ENCODE measurements at regions not wholly inside any gene's neighbourhood (a gene's known extent, or its start where the extent isn't known, plus 50 kb on each side); places are given as distances from the start of the nearest gene placed in this dataset.
"Not testable (repeated sequence)": the region's sequence is repeated elsewhere in the genome, so short reads cannot be mapped to it uniquely, and the experiment has no call there.

DNA sequence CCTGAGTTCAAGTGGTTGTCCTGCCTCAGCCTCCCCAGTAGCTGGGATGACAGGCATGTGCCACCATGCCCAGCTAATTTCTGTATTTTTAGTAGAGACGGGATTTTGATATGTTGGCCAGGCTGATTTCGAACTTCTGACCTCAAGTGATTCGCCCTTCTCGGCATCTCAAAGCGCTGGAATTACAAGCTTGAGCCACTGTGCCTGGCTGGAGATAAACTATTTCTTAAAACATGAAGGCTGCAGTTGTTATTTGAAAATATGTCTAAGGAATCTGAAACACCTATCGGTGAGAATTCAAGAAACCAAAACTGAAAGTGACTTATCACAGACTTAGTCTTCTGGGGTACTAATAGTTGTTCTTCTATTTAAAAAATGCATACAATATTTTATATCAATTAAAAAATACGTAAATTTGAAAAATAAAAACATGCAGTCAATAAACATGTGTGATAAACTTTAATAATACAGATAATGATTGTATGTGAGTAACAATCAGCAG is 176.9 kb upstream of the PRSS58 start:
- no peaks in the 10 kb centered on the region for H3K27me3 ChIP-seq
- TF ChIP-seq EP300 (IDR thresholded peaks at IDR 0.05; ENCODE audit: low read depth), result no peak
- DNase-seq, result no peak
- H3K4me1 ChIP-seq, result peaks cover 0 to 16% (median 3%) of the 10 kb centered on the region in 4 donors
- intact Hi-C loops (cut with DNase I; ENCODE audit: low total_unique reads), result no loop called here
- H3K9me3 ChIP-seq, result no peaks in the 10 kb centered on the region
- H3K36me3 ChIP-seq, result no peaks in the 10 kb centered on the region
- in situ Hi-C loops (cut with MboI; ENCODE audit: low pct_ligation_motif_present in 1 of 4, low pct_unique_long_range_greater_than_20kb in 1 of 4, low sequenced_read_pairs in 3 of 4), result no loop called here
- no peak overlapping the region for H3K27ac ChIP-seq
- WGBS, 2 donors (ENCODE audit: low coverage in 1 of 2), result 82 to 86% methylated on average over 7 of the region's 7 CpGs
- no peak overlapping the region for H3K4me3 ChIP-seq

DNA sequence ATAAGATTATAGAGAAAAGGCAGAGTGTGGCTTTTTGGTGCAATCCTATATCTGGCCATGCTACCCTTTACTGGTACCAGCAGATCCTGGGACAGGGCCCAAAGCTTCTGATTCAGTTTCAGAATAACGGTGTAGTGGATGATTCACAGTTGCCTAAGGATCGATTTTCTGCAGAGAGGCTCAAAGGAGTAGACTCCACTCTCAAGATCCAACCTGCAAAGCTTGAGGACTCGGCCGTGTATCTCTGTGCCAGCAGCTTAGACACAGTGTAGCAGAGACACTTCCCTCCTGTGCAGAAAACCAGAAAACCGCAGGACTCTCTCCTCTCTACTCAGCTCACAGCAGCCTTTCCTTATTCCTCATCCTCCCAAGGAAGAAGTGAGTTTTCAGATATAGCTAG is 176.3 kb upstream of the PRSS58 start:
- in situ Hi-C loops (cut with MboI; ENCODE audit: low pct_ligation_motif_present in 1 of 4, low pct_unique_long_range_greater_than_20kb in 1 of 4, low sequenced_read_pairs in 3 of 4); intact Hi-C loops (cut with DNase I; ENCODE audit: low total_unique reads); H3K4me3 ChIP-seq; H3K27me3 ChIP-seq; H3K27ac ChIP-seq; H3K9me3 ChIP-seq; H3K36me3 ChIP-seq; DNase-seq: not testable (repeated sequence)
- peaks cover 0 to 10% (median 3%) of the 10 kb centered on the region in 4 donors for H3K4me1 ChIP-seq
- 63 to 87% methylated on average over 3 to 5 of the region's 5 CpGs for WGBS, 2 donors (ENCODE audit: low coverage in 1 of 2)

DNA sequence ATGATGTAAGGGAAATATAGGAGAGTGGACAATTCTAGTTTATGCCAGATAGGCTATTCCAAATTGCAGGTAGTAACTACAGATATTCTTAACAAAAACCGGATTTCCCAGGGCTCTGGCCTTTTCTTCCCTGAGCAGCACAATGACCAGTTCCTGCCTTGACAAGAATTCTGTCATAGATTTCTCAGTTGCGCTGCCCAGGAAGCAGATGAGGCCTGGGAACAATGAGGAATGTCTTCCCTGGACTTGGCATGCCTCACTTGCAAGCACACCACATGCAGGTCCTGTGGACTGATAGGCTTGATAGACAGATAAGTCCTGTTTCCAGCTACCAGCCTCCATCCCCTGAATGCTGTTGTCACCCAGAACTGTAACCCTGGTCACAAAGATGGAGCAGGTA is 174.5 kb upstream of the PRSS58 start:
- H3K27ac ChIP-seq, result no peak overlapping the region
- intact Hi-C loops (cut with DNase I; ENCODE audit: low total_unique reads) (no loop called here), in situ Hi-C loops (cut with MboI; ENCODE audit: low pct_ligation_motif_present in 1 of 4, low pct_unique_long_range_greater_than_20kb in 1 of 4, low sequenced_read_pairs in 3 of 4) (no loop called here)
- TF ChIP-seq EP300 (IDR thresholded peaks at IDR 0.05; ENCODE audit: low read depth) (no peak), POLR2A (IDR thresholded peaks at IDR 0.05) (no peak), POLR2AphosphoS5 (IDR thresholded peaks at IDR 0.05) (no peak)
- TF ChIP-seq, protein P1, sequence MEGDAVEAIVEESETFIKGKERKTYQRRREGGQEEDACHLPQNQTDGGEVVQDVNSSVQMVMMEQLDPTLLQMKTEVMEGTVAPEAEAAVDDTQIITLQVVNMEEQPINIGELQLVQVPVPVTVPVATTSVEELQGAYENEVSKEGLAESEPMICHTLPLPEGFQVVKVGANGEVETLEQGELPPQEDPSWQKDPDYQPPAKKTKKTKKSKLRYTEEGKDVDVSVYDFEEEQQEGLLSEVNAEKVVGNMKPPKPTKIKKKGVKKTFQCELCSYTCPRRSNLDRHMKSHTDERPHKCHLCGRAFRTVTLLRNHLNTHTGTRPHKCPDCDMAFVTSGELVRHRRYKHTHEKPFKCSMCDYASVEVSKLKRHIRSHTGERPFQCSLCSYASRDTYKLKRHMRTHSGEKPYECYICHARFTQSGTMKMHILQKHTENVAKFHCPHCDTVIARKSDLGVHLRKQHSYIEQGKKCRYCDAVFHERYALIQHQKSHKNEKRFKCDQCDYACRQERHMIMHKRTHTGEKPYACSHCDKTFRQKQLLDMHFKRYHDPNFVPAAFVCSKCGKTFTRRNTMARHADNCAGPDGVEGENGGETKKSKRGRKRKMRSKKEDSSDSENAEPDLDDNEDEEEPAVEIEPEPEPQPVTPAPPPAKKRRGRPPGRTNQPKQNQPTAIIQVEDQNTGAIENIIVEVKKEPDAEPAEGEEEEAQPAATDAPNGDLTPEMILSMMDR (IDR thresholded peaks at IDR 0.05), result no peak
- WGBS, 2 donors (ENCODE audit: low coverage in 1 of 2), result 77 to 84% methylated on average over 2 of the region's 2 CpGs
- H3K4me1 ChIP-seq, result no peaks in the 10 kb centered on the region
- no peaks in the 10 kb centered on the region for H3K9me3 ChIP-seq
- H3K36me3 ChIP-seq, result no peaks in the 10 kb centered on the region
- DNase-seq, result no peak
- no peak overlapping the region for H3K4me3 ChIP-seq
- no peaks in the 10 kb centered on the region for H3K27me3 ChIP-seq

DNA sequence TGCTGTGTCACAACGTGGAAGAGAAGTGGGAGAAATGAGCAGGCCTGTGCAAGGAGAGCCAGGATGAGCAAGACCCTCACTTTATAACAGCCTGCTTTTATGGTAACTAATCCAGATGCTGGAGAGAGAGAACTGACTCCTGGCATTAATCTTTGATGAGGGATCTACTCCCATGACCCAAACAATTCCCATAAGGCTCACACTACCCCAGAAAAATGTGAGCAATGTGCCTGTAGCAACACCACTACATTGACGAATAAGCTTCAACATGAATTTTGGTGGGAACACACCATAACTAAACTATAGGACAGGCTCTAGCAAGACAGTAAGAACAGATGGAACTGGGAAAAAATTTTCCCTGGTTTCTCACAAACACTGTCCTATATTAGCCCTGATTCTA is 173.6 kb upstream of the PRSS58 start:
- TF ChIP-seq, protein P1 (IDR thresholded peaks at IDR 0.05), result no peak
- TF ChIP-seq POLR2A (IDR thresholded peaks at IDR 0.05) (no peak), POLR2AphosphoS5 (IDR thresholded peaks at IDR 0.05) (no peak), EP300 (IDR thresholded peaks at IDR 0.05; ENCODE audit: low read depth) (no peak)
- Histone ChIP-seq H3K4me1 (no peaks in the 10 kb centered on the region), H3K27me3 (no peaks in the 10 kb centered on the region), H3K36me3 (no peaks in the 10 kb centered on the region), H3K9me3 (no peaks in the 10 kb centered on the region), H3K27ac (no peak overlapping the region), H3K4me3 (no peak overlapping the region)
- DNase-seq, result no peak
- WGBS, 2 donors (ENCODE audit: low coverage in 1 of 2), result 68 to 75% methylated on average over 2 of the region's 2 CpGs
- intact Hi-C loops (cut with DNase I; ENCODE audit: low total_unique reads) (no loop called here), in situ Hi-C loops (cut with MboI; ENCODE audit: low pct_ligation_motif_present in 1 of 4, low pct_unique_long_range_greater_than_20kb in 1 of 4, low sequenced_read_pairs in 3 of 4) (no loop called here)

DNA sequence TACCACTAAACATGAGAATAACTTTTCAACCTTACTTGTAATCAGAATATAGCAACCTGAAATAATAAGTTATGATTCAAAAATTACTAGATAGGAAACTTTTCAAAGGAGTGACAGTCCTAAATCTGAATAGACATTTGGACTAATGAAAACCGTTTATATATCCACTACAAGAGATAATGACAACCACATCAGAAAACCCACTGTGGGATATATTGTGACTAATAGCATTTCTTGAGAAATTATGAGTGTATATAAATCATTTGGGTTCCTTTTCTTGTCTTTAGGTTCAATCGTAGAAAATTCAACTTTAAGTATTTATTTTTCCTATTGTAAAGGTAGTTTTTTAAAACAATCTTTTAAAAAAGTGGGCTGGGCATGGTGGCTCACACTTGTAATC is 170.2 kb upstream of the PRSS58 start:
- no peak overlapping the region for H3K4me3 ChIP-seq
- in situ Hi-C loops (cut with MboI; ENCODE audit: low pct_ligation_motif_present in 1 of 4, low pct_unique_long_range_greater_than_20kb in 1 of 4, low sequenced_read_pairs in 3 of 4) (no loop called here), intact Hi-C loops (cut with DNase I; ENCODE audit: low total_unique reads) (no loop called here)
- H3K27me3 ChIP-seq, result no peaks in the 10 kb centered on the region
- H3K27ac ChIP-seq, result no peak overlapping the region
- no peaks in the 10 kb centered on the region for H3K9me3 ChIP-seq
- 48 to 49% methylated on average over 2 of the region's 2 CpGs for WGBS, 2 donors (ENCODE audit: low coverage in 1 of 2)
- no peaks in the 10 kb centered on the region for H3K36me3 ChIP-seq
- TF ChIP-seq POLR2A (IDR thresholded peaks at IDR 0.05) (no peak), EP300 (IDR thresholded peaks at IDR 0.05; ENCODE audit: low read depth) (no peak), POLR2AphosphoS5 (IDR thresholded peaks at IDR 0.05) (no peak)
- TF ChIP-seq, protein P1 (IDR thresholded peaks at IDR 0.05), result no peak
- H3K4me1 ChIP-seq, result no peaks in the 10 kb centered on the region
- no peak for DNase-seq
